Stimulated activated CD4-positive, alpha-beta T cell treated with anti-CD3 and anti-CD28 coated beads, Interleukin-1b, Interleukin-23, amount 100 ng/mL, for 24 hours (primary cell): ENCODE measurements at regions not wholly inside any gene's neighbourhood (a gene's known extent, or its start where the extent isn't known, plus 50 kb on each side); places are given as distances from the start of the nearest gene placed in this dataset.

Experiments
- DNase-seq, 4 experiments: peaks; one replicate each; pipeline ENCODE4 v3.0.0-alpha.2; 2020; ENCODE audit warnings: low read depth in 4 of 4, low spot score in 1 of 4

DNA sequence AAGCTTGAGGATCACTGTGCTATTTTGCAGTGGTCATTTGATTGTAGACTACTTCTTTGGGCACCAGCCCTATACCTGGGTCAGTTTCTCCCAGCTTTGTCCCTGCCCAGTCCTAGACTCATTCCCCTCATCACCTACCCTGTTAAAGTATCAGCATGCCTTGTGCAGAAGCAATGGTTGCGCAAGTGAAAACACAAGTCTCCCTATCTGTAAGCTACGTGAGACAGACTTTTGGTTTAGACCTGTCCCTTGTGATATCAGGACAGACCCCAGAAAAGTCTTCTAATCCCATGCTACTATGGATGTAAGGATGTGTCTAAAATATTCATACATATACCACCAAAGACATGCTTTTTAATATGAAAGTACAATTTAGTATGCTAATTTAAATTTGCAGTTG lies 88.8 kb upstream of the ATP2B1 start:
- no peak for DNase-seq

DNA sequence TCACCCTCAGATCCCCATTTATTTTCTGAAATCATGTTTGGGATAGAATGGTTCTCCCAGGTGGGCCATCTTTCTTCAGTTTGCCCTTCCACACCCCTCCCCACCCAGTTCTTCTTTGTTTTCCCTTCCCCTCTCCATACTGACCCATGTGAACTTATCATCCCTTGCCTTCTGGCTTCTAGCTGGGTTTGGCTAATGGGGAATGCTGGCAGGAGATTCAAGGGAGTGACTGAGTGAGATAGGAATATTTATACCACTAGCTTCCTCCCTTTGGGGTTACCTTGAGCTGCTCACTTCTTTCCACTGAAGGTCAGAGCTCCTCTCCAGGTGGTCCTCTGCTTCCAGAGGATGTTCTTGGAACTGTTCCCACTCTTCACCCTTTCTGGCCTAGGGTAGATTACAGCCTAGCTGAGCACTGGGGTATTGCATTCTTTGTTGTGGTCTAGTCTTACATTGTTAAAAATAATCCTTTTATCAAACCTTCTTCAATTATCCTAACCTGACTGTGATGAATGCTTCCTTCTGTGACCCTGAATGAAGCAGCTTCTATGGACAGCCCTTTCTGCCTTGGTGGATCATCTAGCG lies 88.3 kb upstream of the ATP2B1 start:
- no peak for DNase-seq

DNA sequence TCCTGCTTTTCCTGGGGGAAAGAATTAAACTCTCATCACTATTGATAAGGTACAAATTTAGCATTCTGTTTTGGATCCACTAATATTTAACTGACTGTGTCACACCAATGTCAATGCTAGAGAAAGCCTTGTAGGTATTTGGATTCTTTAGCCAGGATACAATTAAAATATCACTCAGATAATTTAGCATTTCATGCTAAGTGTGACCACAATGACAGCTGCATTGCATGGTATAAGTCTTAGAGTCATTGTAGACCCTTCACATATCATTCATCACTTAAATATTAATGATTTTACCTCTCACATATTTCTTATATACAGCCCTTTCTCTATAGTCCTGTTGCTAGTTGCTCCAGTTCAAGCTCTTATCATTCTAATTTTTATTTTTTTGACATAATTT lies 85.3 kb upstream of the ATP2B1 start:
- DNase-seq: no peak

DNA sequence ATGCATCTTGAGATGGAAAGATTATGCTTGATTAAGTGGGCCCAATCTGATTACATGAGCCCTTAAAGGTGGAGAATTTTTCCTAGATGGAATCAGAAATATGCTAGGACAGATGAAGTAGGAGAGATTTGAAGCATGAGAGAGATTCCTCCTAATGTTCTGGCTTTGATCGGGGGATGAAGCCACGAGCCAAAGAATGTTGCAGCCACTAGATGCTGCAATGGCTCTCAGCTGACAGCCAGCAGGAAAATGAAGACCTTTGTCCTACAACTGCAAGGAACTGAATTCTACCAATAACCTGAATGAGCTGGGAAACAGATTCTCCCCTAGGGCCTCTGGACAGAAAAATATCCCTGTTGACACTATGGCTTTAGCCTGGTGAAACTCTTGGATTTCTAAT lies 82.6 kb upstream of the ATP2B1 start:
- no peak for DNase-seq

DNA sequence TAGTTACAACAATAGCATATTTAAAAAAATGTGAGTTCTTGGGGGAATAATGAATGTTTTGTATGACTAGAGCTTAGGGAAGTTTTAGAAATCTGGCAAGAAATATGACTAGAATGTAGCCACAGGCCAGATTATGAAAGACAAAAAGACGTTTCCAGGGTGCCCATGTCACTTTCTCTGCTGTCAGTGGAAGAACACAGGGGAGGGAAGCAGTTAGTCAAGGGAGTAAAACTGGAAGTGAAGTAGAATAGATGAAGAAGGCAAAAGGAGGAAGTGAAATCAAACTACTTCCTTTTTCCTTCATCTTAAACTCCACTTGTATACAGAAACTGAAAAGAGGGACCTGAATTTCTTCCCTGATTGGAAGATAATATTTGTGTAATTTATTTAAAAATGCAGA lies 81.2 kb upstream of the ATP2B1 start:
- no peak for DNase-seq

DNA sequence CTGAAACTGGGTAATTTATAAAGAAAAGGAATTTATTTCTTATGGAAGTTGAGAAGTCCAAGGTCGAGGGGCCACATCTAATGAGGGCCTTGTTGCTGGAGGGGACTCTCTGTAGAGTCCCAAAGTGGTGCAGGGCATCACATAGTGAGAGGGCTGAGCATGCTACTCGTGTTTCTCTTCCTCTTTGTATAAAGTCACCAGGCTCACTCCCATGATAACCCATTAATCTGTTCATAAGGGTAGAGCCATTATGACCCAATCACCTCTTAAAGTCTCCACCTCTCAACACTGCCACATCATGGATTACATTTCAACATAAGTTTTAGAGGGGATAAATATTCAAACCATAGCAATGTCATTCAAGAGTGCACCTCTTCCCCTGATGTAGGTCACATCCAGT lies 79.1 kb upstream of the ATP2B1 start:
- DNase-seq: no peak

DNA sequence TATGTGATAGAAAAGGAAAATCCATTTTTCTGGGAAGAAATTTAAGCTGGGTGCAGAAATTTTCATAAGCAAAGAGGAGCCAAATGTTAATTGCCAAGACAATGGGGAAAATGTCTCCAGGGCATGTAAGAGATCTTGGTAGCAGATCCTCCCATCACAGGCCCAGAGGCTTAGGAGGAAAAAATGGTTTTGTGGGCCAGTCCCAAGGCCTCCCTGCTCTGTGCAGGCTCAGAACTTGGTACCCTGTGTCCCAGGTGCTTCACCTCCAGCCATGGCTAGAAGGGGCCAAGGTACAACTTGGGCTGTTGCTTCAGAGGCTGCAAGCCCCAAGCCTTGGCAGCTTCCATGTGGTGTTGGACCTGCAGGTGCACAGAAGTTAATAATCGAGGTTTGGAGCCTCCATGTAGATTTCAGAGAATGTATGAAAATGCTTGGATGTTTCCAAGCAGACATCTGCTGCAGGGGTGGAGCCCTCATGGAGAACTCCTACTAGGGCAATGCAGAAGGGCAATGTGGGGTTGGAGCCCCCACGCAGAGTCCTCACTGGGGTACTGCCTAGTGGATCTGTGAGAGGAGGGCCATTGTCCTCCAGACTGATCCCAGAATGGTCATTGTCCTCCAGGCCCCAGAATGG lies 77.7 kb upstream of the ATP2B1 start:
- DNase-seq: no peak

DNA sequence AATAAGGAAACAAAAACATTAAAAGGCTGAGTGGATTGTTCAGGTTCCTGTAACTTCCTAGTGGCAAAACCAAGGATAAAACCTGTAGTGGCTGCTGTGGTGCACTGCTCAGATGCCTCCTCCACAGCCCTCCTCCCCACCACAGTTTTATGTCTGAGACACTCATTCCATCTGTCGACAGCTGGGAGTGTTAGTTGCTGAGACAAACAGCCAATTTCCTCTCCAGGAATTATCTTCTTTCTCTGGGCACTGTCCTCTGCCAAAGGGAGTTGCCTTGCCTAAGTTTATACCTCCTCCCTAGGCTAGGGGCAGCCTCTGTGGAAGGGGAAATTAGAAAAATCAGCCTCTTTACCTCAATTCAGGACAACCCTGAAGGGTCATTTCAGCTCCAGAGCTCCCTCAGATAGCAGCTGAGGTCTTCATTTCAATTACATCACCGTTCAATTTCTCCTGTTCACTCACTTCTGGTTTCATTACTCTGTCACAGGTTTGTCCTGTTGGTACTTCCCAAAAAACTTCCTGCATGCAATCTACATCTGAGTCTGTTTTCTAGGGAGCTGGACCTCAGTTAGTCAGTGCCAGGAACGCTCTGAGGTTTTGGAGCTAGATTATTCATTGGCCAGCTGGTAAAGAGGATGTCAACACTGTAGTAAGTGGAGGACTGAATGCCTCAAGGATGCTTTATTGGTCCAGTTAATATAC lies 74.9 kb upstream of the ATP2B1 start:
- no peak for DNase-seq

DNA sequence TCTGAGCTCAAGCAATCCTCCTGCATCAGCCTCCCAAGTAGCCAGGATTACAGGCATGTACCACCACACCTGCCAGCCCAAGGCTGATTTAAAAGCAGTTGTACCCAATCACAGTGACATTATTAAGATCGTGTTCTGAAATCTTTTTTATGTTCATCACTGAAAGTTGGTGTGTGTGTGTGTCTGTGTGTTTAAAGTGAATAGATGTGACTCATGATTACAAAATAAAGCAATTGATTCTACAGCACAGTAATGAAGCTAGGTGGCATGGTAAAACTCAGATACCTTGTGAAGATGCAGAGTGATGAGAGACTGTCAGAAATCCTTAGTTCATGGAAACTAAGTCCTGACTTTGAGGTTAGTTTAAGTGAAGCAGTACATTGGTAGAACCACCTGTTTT lies 74.2 kb upstream of the ATP2B1 start:
- no peak for DNase-seq

DNA sequence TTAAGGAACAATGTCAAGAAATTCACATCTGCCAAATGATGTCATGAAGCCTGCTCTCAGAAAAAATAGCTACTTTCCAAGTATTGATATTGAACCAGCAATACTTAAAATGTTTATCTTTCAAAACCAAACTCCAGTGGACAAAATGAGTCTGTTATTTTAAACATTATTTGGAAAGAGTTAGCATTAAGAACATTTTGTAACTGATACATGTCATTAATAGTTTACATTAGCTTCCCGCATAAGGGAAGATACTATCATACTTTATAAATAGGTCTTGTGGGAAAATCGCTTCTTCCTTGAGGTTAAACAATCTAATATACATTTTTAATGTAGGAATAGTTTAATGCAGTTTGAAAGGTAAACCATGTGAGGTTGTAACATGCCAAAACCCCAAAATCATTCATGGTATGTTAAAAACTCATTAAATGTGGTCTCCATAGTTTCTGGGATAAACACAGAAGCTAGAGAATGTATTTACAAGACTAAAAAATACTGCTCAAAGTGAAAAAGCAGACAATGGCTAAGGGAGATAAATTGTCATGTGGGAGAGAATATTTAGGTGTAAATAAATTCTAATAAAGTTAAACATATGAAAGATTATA lies 73.4 kb upstream of the ATP2B1 start:
- DNase-seq: no peak

DNA sequence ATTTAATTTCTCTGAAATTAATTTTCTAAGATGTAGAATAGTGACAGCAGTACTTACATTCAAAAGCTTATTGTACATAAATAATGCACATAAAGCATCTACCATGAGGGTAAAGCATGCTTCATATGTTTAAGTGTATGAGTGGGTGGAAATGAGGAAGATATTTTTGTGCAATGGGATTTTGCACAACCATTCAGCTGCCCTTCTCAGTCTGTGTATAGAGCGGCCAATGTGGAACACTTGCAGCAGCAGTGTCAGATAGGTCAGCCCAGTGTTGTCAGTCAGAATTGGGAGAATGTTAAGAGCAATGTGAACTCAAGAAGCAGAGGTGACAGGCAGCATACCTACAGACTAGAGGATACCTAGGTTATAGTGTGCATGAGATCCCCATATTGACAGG lies 72.5 kb upstream of the ATP2B1 start:
- DNase-seq: no peak

DNA sequence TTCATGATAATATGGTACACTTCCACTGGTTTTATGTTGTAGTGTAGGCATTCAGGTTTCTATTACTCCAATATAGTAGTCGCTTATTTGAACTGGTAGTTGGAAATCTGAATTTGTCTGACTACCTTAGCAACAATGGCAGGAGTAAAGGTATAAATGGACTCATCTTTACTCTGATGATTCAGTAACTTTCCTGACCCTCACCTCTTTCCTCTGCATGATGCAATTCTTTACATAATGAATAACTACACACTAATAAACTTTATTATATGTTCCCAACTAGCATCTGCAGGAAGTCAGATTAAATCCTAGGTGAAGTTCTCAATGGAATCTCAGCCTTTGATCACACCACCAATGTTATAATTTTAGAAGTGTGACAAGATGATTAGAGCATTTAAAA lies 70.5 kb upstream of the ATP2B1 start:
- no peak for DNase-seq

DNA sequence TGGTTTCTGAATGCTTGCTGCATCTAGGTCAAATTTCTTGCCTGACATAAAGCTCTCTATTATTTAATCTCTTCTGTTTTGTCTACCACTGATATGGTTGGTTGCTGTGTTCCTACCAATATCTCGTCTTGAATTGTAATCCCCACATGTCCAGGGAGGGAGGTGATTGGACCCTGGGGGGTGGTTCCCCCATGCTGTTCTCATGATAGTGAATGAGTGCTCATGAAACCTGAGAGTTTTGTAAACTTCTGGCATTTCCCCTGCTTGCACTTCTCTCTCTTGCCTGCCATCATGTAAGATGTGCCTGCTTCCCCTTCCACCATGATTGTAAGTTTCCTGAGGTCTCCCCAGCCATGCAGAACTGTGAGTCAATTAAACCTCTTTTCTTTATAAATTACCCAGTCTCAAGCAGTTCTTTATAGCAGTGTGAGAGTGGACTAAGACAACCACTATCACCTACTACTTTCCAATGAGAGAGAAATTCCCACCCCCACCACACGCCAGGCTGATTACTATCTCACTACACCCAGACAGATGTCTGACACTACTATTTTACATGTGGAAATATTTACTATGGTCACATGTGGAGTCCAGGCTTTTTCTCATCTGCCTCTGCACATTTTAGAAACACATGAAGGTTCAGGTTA lies 69.2 kb upstream of the ATP2B1 start:
- no peak for DNase-seq

DNA sequence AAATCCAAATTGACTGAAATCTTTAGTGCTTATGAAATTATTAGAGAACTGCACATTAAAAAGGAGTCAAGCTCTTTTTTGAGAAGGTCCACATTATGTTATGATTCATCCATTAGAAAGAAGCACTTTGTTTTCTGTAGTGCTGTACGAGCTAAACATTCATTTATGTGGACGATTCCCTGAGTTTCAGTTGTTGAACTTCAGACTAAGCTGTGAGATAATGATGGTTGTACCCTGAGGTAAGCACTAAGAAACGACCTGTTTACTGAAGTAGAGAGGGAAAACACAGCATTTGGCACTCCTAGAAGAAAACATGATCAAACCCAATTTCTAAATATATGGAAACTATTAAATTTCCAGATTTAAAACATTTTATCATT lies 67.3 kb upstream of the ATP2B1 start:
- DNase-seq: no peak

DNA sequence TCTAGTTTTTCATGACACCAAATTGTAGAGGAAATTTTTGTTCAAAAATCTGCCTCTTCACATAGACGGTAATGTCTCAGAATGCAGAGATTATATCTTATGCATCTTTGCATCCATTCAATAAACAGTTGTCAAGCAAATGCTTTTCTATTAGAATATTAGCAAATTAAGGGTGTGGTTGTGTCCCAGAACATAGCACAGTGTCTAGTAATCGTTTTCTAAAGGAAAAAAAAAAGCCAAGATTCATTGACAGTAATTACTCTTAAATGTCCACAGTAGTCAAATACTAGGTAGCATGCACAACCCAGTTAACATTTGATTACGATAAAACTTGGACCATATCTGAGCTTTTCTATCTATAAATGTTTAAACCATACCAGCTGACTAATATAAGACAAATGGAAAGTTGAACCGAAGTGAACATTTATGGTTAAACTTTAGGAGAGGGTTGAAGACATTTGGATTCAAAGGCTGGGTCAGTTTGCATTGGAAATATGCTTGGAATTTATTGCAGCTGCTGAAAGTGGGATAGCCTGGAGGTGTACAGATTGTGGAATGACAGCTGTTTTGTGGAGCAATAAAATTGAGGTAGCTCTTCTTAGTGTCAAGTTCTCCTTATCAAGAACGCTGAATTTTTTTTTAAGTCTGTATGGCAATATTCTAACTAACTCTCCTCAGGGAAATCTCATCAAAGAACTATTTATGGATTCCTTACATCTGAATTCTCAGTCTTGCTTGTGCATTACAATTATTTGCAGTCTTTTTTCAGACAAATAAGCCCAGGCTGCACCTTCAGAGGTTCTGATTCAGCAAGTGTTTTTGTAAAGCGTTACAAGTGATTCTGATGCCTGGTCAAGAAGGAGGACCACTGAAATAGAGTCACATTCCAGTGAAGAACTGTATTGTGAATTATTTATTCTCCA lies 66.7 kb upstream of the ATP2B1 start:
- DNase-seq: no peak

DNA sequence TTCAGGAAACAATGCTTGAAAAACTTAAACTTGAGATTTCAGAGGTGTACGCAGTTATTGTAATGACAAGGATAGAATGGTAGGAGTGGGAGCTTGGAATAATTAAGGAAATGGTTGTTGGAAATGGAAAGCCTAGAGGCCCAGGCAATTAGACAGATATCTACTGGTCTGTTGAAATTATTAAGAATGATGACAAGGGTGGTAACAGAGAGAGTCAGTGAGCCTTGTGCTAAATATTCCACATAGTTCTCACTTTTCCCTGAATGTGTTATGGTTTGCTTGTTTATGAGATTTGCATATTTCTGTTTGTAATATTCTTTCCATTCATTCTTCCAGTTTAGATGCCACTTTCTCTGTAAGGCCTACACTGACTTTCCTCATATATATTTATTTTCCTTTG lies 66.0 kb upstream of the ATP2B1 start:
- no peak for DNase-seq

DNA sequence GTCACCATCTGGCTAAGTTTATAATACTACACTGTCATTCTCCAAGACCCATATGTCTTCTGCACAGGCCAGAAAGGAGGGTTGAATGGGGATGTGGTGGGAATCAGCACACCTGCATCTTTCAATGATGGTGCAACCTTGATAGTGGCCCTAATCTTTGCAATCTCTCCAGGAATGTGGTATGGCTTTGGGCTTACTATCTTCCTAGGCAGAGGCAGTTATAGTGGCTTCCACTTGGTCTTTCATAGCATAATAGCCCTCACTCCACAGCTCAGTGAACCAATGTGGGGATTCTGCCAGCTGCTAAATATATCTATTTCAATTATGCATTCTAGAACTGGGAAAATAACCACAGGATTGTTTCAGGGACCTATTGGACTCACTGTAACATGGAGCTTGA lies 61.8 kb upstream of the ATP2B1 start:
- no peak for DNase-seq

DNA sequence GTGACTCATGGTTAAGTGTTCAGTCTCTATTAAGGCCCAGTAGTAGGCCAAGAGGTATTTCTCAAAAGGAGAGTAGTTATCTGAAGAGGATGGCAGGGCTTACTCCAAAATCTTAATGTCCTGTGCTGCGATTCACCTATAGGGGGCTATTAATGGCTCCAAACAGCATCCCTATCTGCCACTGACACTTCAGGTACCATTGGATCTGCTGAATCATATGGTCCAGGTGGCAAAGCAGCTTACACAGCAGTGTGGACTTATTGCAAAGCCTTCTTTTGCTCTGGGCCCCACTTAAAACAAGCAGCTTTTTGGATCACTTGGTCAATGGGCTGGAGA lies 60.8 kb upstream of the ATP2B1 start:
- no peak for DNase-seq

DNA sequence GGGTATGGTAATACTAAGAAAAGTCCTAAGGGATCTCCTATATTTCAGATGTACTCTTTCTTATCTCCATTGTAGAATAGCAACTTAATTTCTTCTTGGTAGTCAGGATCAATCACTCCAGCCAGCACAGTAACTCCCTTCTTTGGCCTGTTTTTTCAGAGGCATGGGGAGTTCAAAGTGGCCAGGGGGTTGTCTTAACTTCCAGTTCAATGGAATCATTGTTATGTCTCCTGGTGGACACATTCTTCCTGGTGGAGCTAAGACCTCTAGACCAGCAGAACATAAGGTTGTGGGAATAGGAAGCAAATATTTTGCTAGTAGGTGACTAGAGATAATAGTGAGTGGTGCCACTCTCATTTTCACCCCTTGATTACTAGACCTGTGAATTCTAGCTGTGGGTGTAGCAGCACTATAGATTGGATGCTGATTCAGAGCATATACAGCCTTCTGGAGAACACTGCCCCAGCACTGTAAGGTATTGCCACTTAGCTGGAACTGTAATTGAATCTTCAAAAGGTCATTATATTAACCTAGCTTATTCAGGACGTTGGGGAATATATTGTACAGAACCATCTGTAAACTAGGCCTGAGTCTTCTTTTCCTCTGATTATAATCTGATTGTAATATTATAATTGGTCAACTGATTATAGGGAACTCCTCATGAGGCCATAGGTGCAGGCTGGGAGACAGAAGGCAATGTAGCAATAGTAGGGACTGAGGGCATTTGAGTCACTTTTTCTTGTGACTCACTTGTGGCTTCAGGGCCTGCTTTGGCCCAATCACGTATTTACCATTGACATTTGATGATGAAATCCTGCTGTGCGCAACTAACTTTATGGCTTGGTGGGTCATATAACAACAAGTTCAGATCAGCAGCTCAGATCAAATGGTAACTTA lies 60.2 kb upstream of the ATP2B1 start:
- DNase-seq: no peak
